ENCODE measurements at regions not wholly inside any gene's neighbourhood (a gene's known extent, or its start where the extent isn't known, plus 50 kb on each side); places are given as distances from the start of the nearest gene placed in this dataset.

- TF ChIP-seq EZH2phosphoT487 (IDR thresholded peaks at IDR 0.05), result no peak
- TF ChIP-seq CTCF (IDR thresholded peaks at IDR 0.05), result no peak
- TF ChIP-seq EZH2 (IDR thresholded peaks at IDR 0.05), result no peak
Measured at GRCh38 chr2:196268025-196268424, 96.6 kb upstream of the STK17B start.
